HG03378 (cell line): ENCODE measurements at regions not wholly inside any gene's neighbourhood (a gene's known extent, or its start where the extent isn't known, plus 50 kb on each side); places are given as distances from the start of the nearest gene placed in this dataset.
"Not testable (repeated sequence)": the region's sequence is repeated elsewhere in the genome, so short reads cannot be mapped to it uniquely, and the experiment has no call there.

Source experiments
- ATAC-seq: cut with Tn5 transposase; IDR thresholded peaks from one replicate; pipeline ENCODE4 v1.9.1; 2021; ENCODE audit warnings: mild to moderate bottlenecking, moderate library complexity; ENCODE audit not compliant: unreplicated experiment

GRCh38 chr11:98409069-98409468 lies 611.7 kb upstream of the CNTN5 start:
- ATAC-seq: no peak

GRCh38 chr11:98411777-98412176 lies 609.0 kb upstream of the CNTN5 start:
- ATAC-seq: no peak

- no peak for ATAC-seq
Measured at GRCh38 chr11:98417256-98417755, 603.4 kb upstream of the CNTN5 start.

GRCh38 chr11:98423933-98424332 lies 596.8 kb upstream of the CNTN5 start:
- no peak for ATAC-seq

- not testable (repeated sequence) for ATAC-seq
Measured at GRCh38 chr11:98424773-98425172, 596.0 kb upstream of the CNTN5 start.

GRCh38 chr11:98431463-98432359 lies 589.0 kb upstream of the CNTN5 start:
- ATAC-seq: no peak

GRCh38 chr11:98434296-98434695 lies 586.5 kb upstream of the CNTN5 start:
- no peak for ATAC-seq

GRCh38 chr11:98453378-98453777 lies 567.4 kb upstream of the CNTN5 start:
- no peak for ATAC-seq

GRCh38 chr11:98455500-98456307 lies 565.0 kb upstream of the CNTN5 start:
- ATAC-seq: no peak

GRCh38 chr11:98456308-98456680 lies 564.5 kb upstream of the CNTN5 start:
- no peak for ATAC-seq

GRCh38 chr11:98495016-98495415 lies 525.7 kb upstream of the CNTN5 start:
- ATAC-seq: no peak

- no peak for ATAC-seq
Measured at GRCh38 chr11:98495601-98496000, 525.1 kb upstream of the CNTN5 start.

- ATAC-seq: no peak
Measured at GRCh38 chr11:98507208-98507607, 513.5 kb upstream of the CNTN5 start.

- no peak for ATAC-seq
Measured at GRCh38 chr11:98512938-98513337, 507.8 kb upstream of the CNTN5 start.

GRCh38 chr11:98531576-98531975 lies 489.2 kb upstream of the CNTN5 start:
- ATAC-seq: no peak

GRCh38 chr11:98536023-98536422 lies 484.7 kb upstream of the CNTN5 start:
- no peak for ATAC-seq

- ATAC-seq: not testable (repeated sequence)
Measured at GRCh38 chr11:98538358-98538757, 482.4 kb upstream of the CNTN5 start.

GRCh38 chr11:98545544-98546175 lies 475.1 kb upstream of the CNTN5 start:
- no peak for ATAC-seq

- ATAC-seq: no peak
Measured at GRCh38 chr11:98549571-98549970, 471.2 kb upstream of the CNTN5 start.

- ATAC-seq: no peak
Measured at GRCh38 chr11:98559961-98560360, 460.8 kb upstream of the CNTN5 start.

- ATAC-seq: no peak
Measured at GRCh38 chr11:98561252-98561651, 459.5 kb upstream of the CNTN5 start.
